Lower lobe of right lung (tissue), 2 donors: ENCODE measurements at regions not wholly inside any gene's neighbourhood (a gene's known extent, or its start where the extent isn't known, plus 50 kb on each side); places are given as distances from the start of the nearest gene placed in this dataset.
"Not testable (repeated sequence)": the region's sequence is repeated elsewhere in the genome, so short reads cannot be mapped to it uniquely, and the experiment has no call there.

ENCODE experiments used
- ATAC-seq, 2 donors: fragments of 200-7000 bp; cut with Tn5 transposase; one replicate each; pipeline ENCODE4 v1.9.1; 2020 to 2022; ENCODE audit warnings: mild to moderate bottlenecking in 2 of 2, moderate library complexity in 2 of 2
- DNase-seq: peaks from one replicate; pipeline ENCODE4 v3.0.0-alpha.2; 2020
- H3K27ac ChIP-seq: fragments of 200-600 bp; one replicate; pipeline ENCODE4 v1.8.0; 2022
- H3K27me3 ChIP-seq: fragments of 200-600 bp; one replicate; pipeline ENCODE4 v1.8.0; 2022; ENCODE audit warnings: low read depth
- H3K36me3 ChIP-seq: fragments of 200-600 bp; one replicate; pipeline ENCODE4 v1.8.0; 2022; ENCODE audit warnings: mild to moderate bottlenecking
- H3K4me1 ChIP-seq: fragments of 200-600 bp; one replicate; pipeline ENCODE4 v1.8.0; 2022
- H3K4me3 ChIP-seq: fragments of 200-600 bp; one replicate; pipeline ENCODE4 v1.8.0; 2022; ENCODE audit warnings: mild to moderate bottlenecking
- H3K9me3 ChIP-seq: fragments of 200-600 bp; one replicate; pipeline ENCODE4 v1.8.0; 2022
- intact Hi-C: fragments of 100-400 bp; cut with DNase I; formaldehyde crosslinking; loops from one replicate; pipeline ENCODE4 v1.11.0; 2022
- TF ChIP-seq, protein P1 (sequence below): fragments of 200-600 bp; IDR thresholded peaks from one replicate; pipeline ENCODE4 v1.8.0; 2022; ENCODE audit warnings: antibody characterized with exemption, mild to moderate bottlenecking
- donor health status: DM: no; HTN: yes; CAD: no; lungs with severe emphysema.

DNA sequence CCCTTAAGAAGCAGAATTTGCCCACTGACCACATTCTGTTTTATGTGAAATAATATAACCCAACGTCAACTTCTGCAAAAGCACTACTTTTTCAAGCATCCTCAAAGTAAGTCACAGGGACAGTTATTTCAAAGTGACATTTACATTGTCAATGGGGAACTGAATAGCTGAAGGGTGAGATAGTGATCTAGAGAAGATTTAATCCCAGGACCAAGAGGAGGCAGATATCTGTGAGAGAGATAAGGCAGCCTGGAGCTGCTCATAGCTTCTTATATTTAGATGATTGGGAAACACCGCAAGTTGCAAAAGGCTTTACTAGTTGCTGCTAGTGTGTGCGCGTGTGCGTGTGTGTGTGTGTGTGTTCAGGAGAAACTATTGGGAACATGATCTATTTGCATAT, 210.4 kb upstream of the RFX3 start:
- TF ChIP-seq, protein P1, sequence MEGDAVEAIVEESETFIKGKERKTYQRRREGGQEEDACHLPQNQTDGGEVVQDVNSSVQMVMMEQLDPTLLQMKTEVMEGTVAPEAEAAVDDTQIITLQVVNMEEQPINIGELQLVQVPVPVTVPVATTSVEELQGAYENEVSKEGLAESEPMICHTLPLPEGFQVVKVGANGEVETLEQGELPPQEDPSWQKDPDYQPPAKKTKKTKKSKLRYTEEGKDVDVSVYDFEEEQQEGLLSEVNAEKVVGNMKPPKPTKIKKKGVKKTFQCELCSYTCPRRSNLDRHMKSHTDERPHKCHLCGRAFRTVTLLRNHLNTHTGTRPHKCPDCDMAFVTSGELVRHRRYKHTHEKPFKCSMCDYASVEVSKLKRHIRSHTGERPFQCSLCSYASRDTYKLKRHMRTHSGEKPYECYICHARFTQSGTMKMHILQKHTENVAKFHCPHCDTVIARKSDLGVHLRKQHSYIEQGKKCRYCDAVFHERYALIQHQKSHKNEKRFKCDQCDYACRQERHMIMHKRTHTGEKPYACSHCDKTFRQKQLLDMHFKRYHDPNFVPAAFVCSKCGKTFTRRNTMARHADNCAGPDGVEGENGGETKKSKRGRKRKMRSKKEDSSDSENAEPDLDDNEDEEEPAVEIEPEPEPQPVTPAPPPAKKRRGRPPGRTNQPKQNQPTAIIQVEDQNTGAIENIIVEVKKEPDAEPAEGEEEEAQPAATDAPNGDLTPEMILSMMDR = no peak
- Histone ChIP-seq H3K27ac (no peak overlapping the region), H3K9me3 (no peaks in the 10 kb centered on the region), H3K27me3 (no peaks in the 10 kb centered on the region), H3K4me3 (no peak overlapping the region), H3K4me1 (no peaks in the 10 kb centered on the region), H3K36me3 (no peaks in the 10 kb centered on the region)
- no peak for DNase-seq
- intact Hi-C loops = no loop called here
- ATAC-seq = no peak

GRCh38 chr9:3735251-3735650, 209.4 kb upstream of the RFX3 start:
- intact Hi-C loops = no loop called here
- no peak overlapping the region for H3K4me3 ChIP-seq
- ATAC-seq = no peak

GRCh38 chr9:3733527-3734262, 207.9 kb upstream of the RFX3 start:
- ATAC-seq, intact Hi-C loops, H3K4me3 ChIP-seq, H3K4me1 ChIP-seq, H3K36me3 ChIP-seq, H3K27me3 ChIP-seq, DNase-seq, H3K27ac ChIP-seq, H3K9me3 ChIP-seq: not testable (repeated sequence)

More at GRCh38 chr9:3735251-3735650, 209.4 kb upstream of the RFX3 start:
- H3K27ac ChIP-seq = no peak overlapping the region
- H3K4me1 ChIP-seq = no peaks in the 10 kb centered on the region
- no peaks in the 10 kb centered on the region for H3K36me3 ChIP-seq
- TF ChIP-seq, protein P1 = no peak
- no peaks in the 10 kb centered on the region for H3K27me3 ChIP-seq
- H3K9me3 ChIP-seq = no peaks in the 10 kb centered on the region
- DNase-seq = no peak

GRCh38 chr9:3733039-3733408, 207.2 kb upstream of the RFX3 start:
- TF ChIP-seq, protein P1 = no peak
- H3K27ac ChIP-seq = no peak overlapping the region
- H3K4me1 ChIP-seq = no peaks in the 10 kb centered on the region
- no peak overlapping the region for H3K4me3 ChIP-seq
- DNase-seq = no peak
- H3K27me3 ChIP-seq = no peaks in the 10 kb centered on the region
- H3K36me3 ChIP-seq = no peaks in the 10 kb centered on the region
- ATAC-seq = no peak
- H3K9me3 ChIP-seq = no peaks in the 10 kb centered on the region
- intact Hi-C loops = no loop called here

- intact Hi-C loops = no loop called here
- H3K27me3 ChIP-seq = no peaks in the 10 kb centered on the region
- H3K9me3 ChIP-seq = no peaks in the 10 kb centered on the region
- H3K27ac ChIP-seq = no peak overlapping the region
- DNase-seq (no peak), ATAC-seq (peak; percentile 92 to 98)
- H3K4me1 ChIP-seq = no peaks in the 10 kb centered on the region
- H3K36me3 ChIP-seq = no peaks in the 10 kb centered on the region
- TF ChIP-seq, protein P1 = peak; percentile 80
- peak overlapping the region; percentile 12 for H3K4me3 ChIP-seq
These were observed 206.6 kb upstream of the RFX3 start for GRCh38 chr9:3732077-3733038.

GRCh38 chr9:3730511-3730922, 204.7 kb upstream of the RFX3 start:
- Histone ChIP-seq H3K36me3 (no peaks in the 10 kb centered on the region), H3K9me3 (no peaks in the 10 kb centered on the region), H3K4me3 (no peak overlapping the region), H3K27ac (no peak overlapping the region), H3K4me1 (no peaks in the 10 kb centered on the region), H3K27me3 (no peaks in the 10 kb centered on the region)
- intact Hi-C loops = no loop called here
- ATAC-seq (no peak), DNase-seq (no peak)
- TF ChIP-seq, protein P1 = no peak
